GM12872 (cell line): ENCODE measurements at regions not wholly inside any gene's neighbourhood (a gene's known extent, or its start where the extent isn't known, plus 50 kb on each side); places are given as distances from the start of the nearest gene placed in this dataset.

Experiments
- CTCF ChIP-seq: IDR thresholded peaks from 3 replicates; pipeline ENCODE4 v1.5.1; 2011; ENCODE audit warnings: low read depth, mild to moderate bottlenecking, low read length, moderate library complexity; ENCODE audit not compliant: insufficient read depth

- TF ChIP-seq CTCF: no peak
Observed at GRCh38 chr2:104368089-104368488, 485.8 kb upstream of the POU3F3 start.

GRCh38 chr2:104371087-104371781 is 482.7 kb upstream of the POU3F3 start:
- no peak for TF ChIP-seq CTCF

- no peak for TF ChIP-seq CTCF
Observed at GRCh38 chr2:104375206-104375605, 478.7 kb upstream of the POU3F3 start.

GRCh38 chr2:104378853-104379374 is 475.0 kb upstream of the POU3F3 start:
- TF ChIP-seq CTCF: no peak

- TF ChIP-seq CTCF: no peak
Observed at GRCh38 chr2:104384961-104385360, 469.0 kb upstream of the POU3F3 start.

- TF ChIP-seq CTCF: no peak
Observed at GRCh38 chr2:104385743-104386142, 468.2 kb upstream of the POU3F3 start.

GRCh38 chr2:104388296-104388695 is 465.6 kb upstream of the POU3F3 start:
- no peak for TF ChIP-seq CTCF
